Ishikawa (cell line): ENCODE measurements at regions not wholly inside any gene's neighbourhood (a gene's known extent, or its start where the extent isn't known, plus 50 kb on each side); places are given as distances from the start of the nearest gene placed in this dataset.

Experiments used
- CEBPB ChIP-seq: IDR thresholded peaks from 2 replicates; pipeline ENCODE4 v1.6.1; 2012
- CREB1 ChIP-seq: IDR thresholded peaks from 2 replicates; pipeline ENCODE4 v1.6.1; 2012; ENCODE audit warnings: low read depth
- EGR1 ChIP-seq: IDR thresholded peaks from 2 replicates; pipeline ENCODE4 v1.6.1; 2012
- EP300 ChIP-seq: IDR thresholded peaks from 2 replicates; pipeline ENCODE4 v1.6.1; 2012; ENCODE audit warnings: borderline replicate concordance
- FOXM1 ChIP-seq: IDR thresholded peaks from 2 replicates; pipeline ENCODE4 v1.6.1; 2012; ENCODE audit warnings: low read depth, borderline replicate concordance
- MAX ChIP-seq: IDR thresholded peaks from 2 replicates; pipeline ENCODE4 v1.6.1; 2012
- NFIC ChIP-seq: IDR thresholded peaks from 2 replicates; pipeline ENCODE4 v1.6.1; 2012
- RAD21 ChIP-seq: IDR thresholded peaks from 2 replicates; pipeline ENCODE4 v1.6.1; 2012; ENCODE audit warnings: low read depth
- REST ChIP-seq: IDR thresholded peaks from 2 replicates; pipeline ENCODE4 v1.6.1; 2012; ENCODE audit warnings: low read depth, mild to moderate bottlenecking
- TAF1 ChIP-seq: IDR thresholded peaks from 2 replicates; pipeline ENCODE4 v1.6.1; 2012; ENCODE audit warnings: low read depth, mild to moderate bottlenecking
- TCF12 ChIP-seq: IDR thresholded peaks from 2 replicates; pipeline ENCODE4 v1.6.1; 2012; ENCODE audit warnings: low read depth
- TEAD4 ChIP-seq: IDR thresholded peaks from 2 replicates; pipeline ENCODE4 v1.6.1; 2012
- USF1 ChIP-seq: IDR thresholded peaks from 2 replicates; pipeline ENCODE4 v1.6.1; 2012
- YY1 ChIP-seq: IDR thresholded peaks from 2 replicates; pipeline ENCODE4 v1.6.1; 2012; ENCODE audit warnings: low read depth
- ZBTB7A ChIP-seq: IDR thresholded peaks from 2 replicates; pipeline ENCODE4 v1.6.1; 2012; ENCODE audit warnings: low read depth

- no peak for TF ChIP-seq CREB1
- no peak for TF ChIP-seq YY1
- no peak for TF ChIP-seq TCF12
- no peak for TF ChIP-seq EGR1
- TF ChIP-seq EP300 = no peak
- no peak for TF ChIP-seq NFIC
- no peak for TF ChIP-seq CEBPB
- TF ChIP-seq TEAD4 = no peak
- no peak for TF ChIP-seq USF1
- no peak for TF ChIP-seq FOXM1
- TF ChIP-seq RAD21 = no peak
- no peak for TF ChIP-seq TAF1
- no peak for TF ChIP-seq ZBTB7A
- TF ChIP-seq REST = no peak
- no peak for TF ChIP-seq MAX
Measured at GRCh38 chr11:127683321-127683720, 682.8 kb upstream of the KIRREL3 start.

GRCh38 chr11:127679816-127680545, 679.4 kb upstream of the KIRREL3 start:
- TF ChIP-seq NFIC (no peak), TAF1 (no peak), REST (no peak)

- TF ChIP-seq CEBPB (no peak), NFIC (no peak), MAX (no peak), YY1 (no peak)
Measured at GRCh38 chr11:127678631-127679030, 678.1 kb upstream of the KIRREL3 start.

- TF ChIP-seq EP300 (no peak), YY1 (no peak), CREB1 (no peak), REST (no peak), TCF12 (no peak), MAX (no peak), RAD21 (no peak), NFIC (no peak), CEBPB (no peak)
Measured at GRCh38 chr11:127677660-127678425, 677.3 kb upstream of the KIRREL3 start.

GRCh38 chr11:127675581-127675980, 675.0 kb upstream of the KIRREL3 start:
- TF ChIP-seq CEBPB = no peak
- no peak for TF ChIP-seq CREB1
- TF ChIP-seq NFIC = no peak
- no peak for TF ChIP-seq ZBTB7A
- TF ChIP-seq RAD21 = no peak
- TF ChIP-seq EP300 = no peak
- TF ChIP-seq USF1 = no peak
- TF ChIP-seq FOXM1 = no peak
- no peak for TF ChIP-seq TAF1
- TF ChIP-seq REST = no peak
- no peak for TF ChIP-seq TCF12
- TF ChIP-seq EGR1 = no peak
- no peak for TF ChIP-seq TEAD4
- TF ChIP-seq MAX = no peak
